SU-DHL-6 (cell line): ENCODE measurements at regions not wholly inside any gene's neighbourhood (a gene's known extent, or its start where the extent isn't known, plus 50 kb on each side); places are given as distances from the start of the nearest gene placed in this dataset.

ENCODE experiments used
- H2AFZ ChIP-seq: fragments of 200-600 bp; sonication (generic); 2 replicates; pipeline ENCODE4 v1.6.1; 2014; ENCODE audit warnings: low read depth, mild to moderate bottlenecking, moderate library complexity, mixed read lengths, antibody characterized with exemption, low read length; ENCODE audit not compliant: severe bottlenecking
- H3F3A ChIP-seq: fragments of 200-600 bp; shearing (Covaris generic); 2 replicates; pipeline ENCODE4 v1.6.0; 2016; ENCODE audit warnings: antibody characterized with exemption, mild to moderate bottlenecking; ENCODE audit not compliant: insufficient read depth
- H3K27ac ChIP-seq: fragments of 200-600 bp; sonication (generic); 2 replicates; pipeline ENCODE4 v1.5.1; 2016; ENCODE audit warnings: low read depth, mild to moderate bottlenecking, low read length, moderate library complexity, mixed read lengths
- H3K27me3 ChIP-seq: fragments of 200-600 bp; sonication (generic), shearing (Covaris generic); 2 replicates; pipeline ENCODE4 v1.6.0; 2014; ENCODE audit warnings: mild to moderate bottlenecking, low read length
- H3K36me3 ChIP-seq: fragments of 200-600 bp; sonication (generic); 2 replicates; pipeline ENCODE4 v1.6.1; 2014; ENCODE audit warnings: mild to moderate bottlenecking, low read length, mixed read lengths
- H3K4me2 ChIP-seq: fragments of 300-600, 200-600 bp; shearing (Covaris generic), sonication (generic); 2 replicates; pipeline ENCODE4 v1.6.0; 2014; ENCODE audit warnings: low read length, low read depth, mild to moderate bottlenecking; ENCODE audit not compliant: poor library complexity, severe bottlenecking
- H3K4me3 ChIP-seq: fragments of 200-600 bp; sonication (generic); 2 replicates; pipeline ENCODE4 v1.5.1; 2014; ENCODE audit warnings: antibody characterized with exemption, low read length, mild to moderate bottlenecking, mixed read lengths; ENCODE audit not compliant: insufficient read depth, poor library complexity, severe bottlenecking
- H3K79me2 ChIP-seq: fragments of 200-600 bp; sonication (generic); 2 replicates; pipeline ENCODE4 v1.6.1; 2014; ENCODE audit warnings: mild to moderate bottlenecking, low read length, moderate library complexity; ENCODE audit not compliant: insufficient read depth
- H3K9ac ChIP-seq: fragments of 200-600 bp; sonication (generic); 2 replicates; pipeline ENCODE4 v1.7.0; 2014; ENCODE audit warnings: mild to moderate bottlenecking, low read length
- H3K9me2 ChIP-seq: fragments of 200-600 bp; sonication (generic); replicated peaks from 2 replicates; pipeline ENCODE4 v1.6.1; 2014; ENCODE audit warnings: low read length; ENCODE audit not compliant: insufficient read depth
- H3K9me3 ChIP-seq: fragments of 200-600 bp; sonication (generic); 2 replicates; pipeline ENCODE4 v1.6.1; 2014; ENCODE audit warnings: low read length, mixed read lengths; ENCODE audit not compliant: insufficient read depth
- H4K20me1 ChIP-seq: fragments of 200-600 bp; sonication (generic); 2 replicates; pipeline ENCODE4 v1.6.1; 2014; ENCODE audit warnings: low read depth, mild to moderate bottlenecking, antibody characterized with exemption, low read length, moderate library complexity, mixed read lengths
- CTCF ChIP-seq: fragments of 200-600 bp; sonication (generic); IDR thresholded peaks from one replicate; pipeline ENCODE4 v1.5.1; 2017; ENCODE audit warnings: antibody characterized with exemption, mild to moderate bottlenecking, low read length, moderate library complexity; ENCODE audit not compliant: insufficient read depth, poor library complexity, severe bottlenecking
- EZH2phosphoT487 ChIP-seq: fragments of 200-600 bp; sonication (generic), shearing (Covaris generic); conservative IDR thresholded peaks from 2 replicates; pipeline ENCODE4 v1.6.1; 2018; ENCODE audit warnings: mild to moderate bottlenecking, antibody characterized with exemption, low read length, moderate library complexity, mixed read lengths

GRCh38 chr15:36282821-36283220, 296.6 kb upstream of the CDIN1 start:
- Histone ChIP-seq H3K36me3 (no peaks in the 10 kb centered on the region), H3K4me3 (no peak overlapping the region), H3K9ac (no peak overlapping the region), H3K4me2 (no peak overlapping the region), H3K9me3 (no peaks in the 10 kb centered on the region; the same call in 1 of the 2 replicates), H4K20me1 (no peaks in the 10 kb centered on the region), H3K27me3 (no peaks in the 10 kb centered on the region), H3K79me2 (no peaks in the 10 kb centered on the region), H3K27ac (no peak overlapping the region), H3F3A (no peaks in the 10 kb centered on the region), H2AFZ (no peak overlapping the region), H3K9me2 (no peaks in the 10 kb centered on the region)
- TF ChIP-seq EZH2phosphoT487 (no peak), CTCF (no peak)

GRCh38 chr15:36284911-36285310, 294.5 kb upstream of the CDIN1 start:
- Histone ChIP-seq H2AFZ (no peak overlapping the region), H3K27ac (no peak overlapping the region), H3K9me2 (no peaks in the 10 kb centered on the region), H3K79me2 (no peaks in the 10 kb centered on the region), H3K4me3 (no peak overlapping the region), H4K20me1 (no peaks in the 10 kb centered on the region), H3K4me2 (no peak overlapping the region), H3K36me3 (no peaks in the 10 kb centered on the region), H3F3A (no peaks in the 10 kb centered on the region), H3K27me3 (no peaks in the 10 kb centered on the region), H3K9ac (no peak overlapping the region), H3K9me3 (no peaks in the 10 kb centered on the region)
- TF ChIP-seq EZH2phosphoT487 (no peak), CTCF (no peak)

- no peaks in the 10 kb centered on the region for H3K9me3 ChIP-seq
- H3F3A ChIP-seq, result no peaks in the 10 kb centered on the region
- no peaks in the 10 kb centered on the region for H3K79me2 ChIP-seq
- no peak overlapping the region for H2AFZ ChIP-seq
- no peak overlapping the region for H3K4me2 ChIP-seq
- H3K9ac ChIP-seq, result no peak overlapping the region
- TF ChIP-seq CTCF, result no peak
- TF ChIP-seq EZH2phosphoT487, result no peak
- H3K27me3 ChIP-seq, result no peaks in the 10 kb centered on the region
- no peak overlapping the region for H3K27ac ChIP-seq
- no peaks in the 10 kb centered on the region for H3K36me3 ChIP-seq
- no peak overlapping the region for H3K4me3 ChIP-seq
- H3K9me2 ChIP-seq, result no peaks in the 10 kb centered on the region
- no peaks in the 10 kb centered on the region for H4K20me1 ChIP-seq
Measured at GRCh38 chr15:36291501-36291900, 287.9 kb upstream of the CDIN1 start.
